ENCODE measurements at regions not wholly inside any gene's neighbourhood (a gene's known extent, or its start where the extent isn't known, plus 50 kb on each side); places are given as distances from the start of the nearest gene placed in this dataset.

GRCh38 chr14:53652068-53652467 is 304.6 kb downstream of the BMP4 start:
- no peak for TF ChIP-seq CTCF (conservative IDR thresholded peaks at IDR 0.05; ENCODE audit: low read depth, low read length)
- TF ChIP-seq EZH2 (IDR thresholded peaks at IDR 0.05; ENCODE audit: low read length, unreplicated experiment): no peak

Data from PC-3 (cell line).